Neural crest cell (in vitro differentiated cells): ENCODE measurements at regions not wholly inside any gene's neighbourhood (a gene's known extent, or its start where the extent isn't known, plus 50 kb on each side); places are given as distances from the start of the nearest gene placed in this dataset.

Experiments
- DNase-seq: peaks from one replicate; pipeline ENCODE4 v3.0.0; 2021; ENCODE audit warnings: low read depth, mixed read lengths, low spot score
- H3K27ac Mint-ChIP-seq: one replicate; pipeline ENCODE4 v1.8.0; 2021; ENCODE audit warnings: mild to moderate bottlenecking, mixed read lengths; ENCODE audit not compliant: unreplicated experiment
- H3K27me3 Mint-ChIP-seq: 2 replicates; pipeline ENCODE4 v1.8.0; 2021; ENCODE audit warnings: low read depth, mild to moderate bottlenecking, mixed read lengths
- H3K36me3 Mint-ChIP-seq: 2 replicates; pipeline ENCODE4 v1.8.0; 2021; ENCODE audit warnings: low read depth, mild to moderate bottlenecking, mixed read lengths
- H3K4me1 Mint-ChIP-seq: 2 replicates; pipeline ENCODE4 v1.8.0; 2021; ENCODE audit warnings: mixed read lengths
- H3K4me3 Mint-ChIP-seq: one replicate; pipeline ENCODE4 v1.8.0; 2021; ENCODE audit warnings: mild to moderate bottlenecking, mixed read lengths
- H3K9me3 Mint-ChIP-seq: 2 replicates; pipeline ENCODE4 v1.8.0; 2021; ENCODE audit warnings: mixed read lengths
- TF ChIP-seq, protein P1 (sequence below): fragments of 200-600 bp; sonication (generic); conservative IDR thresholded peaks from 2 replicates; pipeline ENCODE4 v1.5.0; 2021; ENCODE audit warnings: antibody characterized with exemption, mild to moderate bottlenecking

DNA sequence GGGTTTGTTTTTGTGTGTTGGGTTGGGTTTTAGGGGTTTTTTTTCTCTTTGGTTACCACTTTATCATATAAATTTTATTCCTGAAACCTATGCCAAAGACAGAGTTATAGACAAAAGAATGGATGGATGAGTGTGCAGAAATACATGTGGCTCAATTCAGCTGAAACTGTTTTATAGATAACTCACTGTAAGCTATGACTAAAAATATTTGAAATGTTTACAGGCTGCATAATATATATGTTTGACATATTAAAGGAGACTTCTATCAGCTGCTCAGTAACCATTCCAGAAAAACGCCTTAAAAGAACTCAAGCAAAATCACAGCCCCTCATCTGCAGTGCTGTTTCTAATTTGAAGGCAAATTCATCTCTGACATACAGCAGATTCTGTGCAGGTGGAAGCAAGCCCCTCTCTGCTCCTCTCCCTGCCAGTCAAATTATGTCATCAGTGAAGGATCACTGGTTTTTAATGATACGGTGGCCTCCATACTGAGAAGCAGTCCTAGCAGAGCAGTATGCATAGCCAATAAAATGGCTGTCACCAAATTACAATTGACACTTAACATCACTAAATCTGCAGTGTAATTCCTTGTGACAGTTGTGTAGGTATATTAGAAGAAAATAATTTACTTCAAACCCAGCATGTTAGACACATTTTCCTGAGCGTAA is 301.6 kb downstream of the NR2F1-AS1 start:
- peaks cover 37% of the 10 kb centered on the region for H3K4me1 Mint-ChIP-seq
- H3K27me3 Mint-ChIP-seq, result no peaks in the 10 kb centered on the region
- TF ChIP-seq, protein P1, sequence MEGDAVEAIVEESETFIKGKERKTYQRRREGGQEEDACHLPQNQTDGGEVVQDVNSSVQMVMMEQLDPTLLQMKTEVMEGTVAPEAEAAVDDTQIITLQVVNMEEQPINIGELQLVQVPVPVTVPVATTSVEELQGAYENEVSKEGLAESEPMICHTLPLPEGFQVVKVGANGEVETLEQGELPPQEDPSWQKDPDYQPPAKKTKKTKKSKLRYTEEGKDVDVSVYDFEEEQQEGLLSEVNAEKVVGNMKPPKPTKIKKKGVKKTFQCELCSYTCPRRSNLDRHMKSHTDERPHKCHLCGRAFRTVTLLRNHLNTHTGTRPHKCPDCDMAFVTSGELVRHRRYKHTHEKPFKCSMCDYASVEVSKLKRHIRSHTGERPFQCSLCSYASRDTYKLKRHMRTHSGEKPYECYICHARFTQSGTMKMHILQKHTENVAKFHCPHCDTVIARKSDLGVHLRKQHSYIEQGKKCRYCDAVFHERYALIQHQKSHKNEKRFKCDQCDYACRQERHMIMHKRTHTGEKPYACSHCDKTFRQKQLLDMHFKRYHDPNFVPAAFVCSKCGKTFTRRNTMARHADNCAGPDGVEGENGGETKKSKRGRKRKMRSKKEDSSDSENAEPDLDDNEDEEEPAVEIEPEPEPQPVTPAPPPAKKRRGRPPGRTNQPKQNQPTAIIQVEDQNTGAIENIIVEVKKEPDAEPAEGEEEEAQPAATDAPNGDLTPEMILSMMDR, result no peak
- H3K27ac Mint-ChIP-seq, result no peak overlapping the region
- no peak overlapping the region for H3K4me3 Mint-ChIP-seq
- no peaks in the 10 kb centered on the region for H3K9me3 Mint-ChIP-seq
- no peak for DNase-seq
- no peaks in the 10 kb centered on the region for H3K36me3 Mint-ChIP-seq

DNA sequence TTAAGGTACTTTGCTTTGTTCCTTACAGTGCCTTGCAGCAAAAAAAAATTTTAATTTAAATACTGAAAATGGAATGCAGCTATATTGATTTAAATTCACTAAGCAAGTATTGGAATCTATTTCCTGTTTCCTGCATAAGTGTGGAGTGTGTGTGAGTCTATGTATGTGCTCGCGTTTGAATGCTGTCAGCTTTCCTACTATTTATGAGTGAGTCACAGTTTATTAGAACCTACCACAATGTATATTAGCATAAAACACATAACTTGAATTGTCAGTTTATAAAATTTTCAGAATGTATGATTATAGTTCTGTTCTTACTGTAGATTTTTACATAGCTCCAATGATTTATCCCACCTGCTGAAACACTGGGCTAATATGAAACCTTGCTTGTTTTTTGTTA is 302.1 kb downstream of the NR2F1-AS1 start:
- Mint-ChIP-seq H3K27me3 (no peaks in the 10 kb centered on the region), H3K4me1 (peaks cover 37% of the 10 kb centered on the region), H3K9me3 (no peaks in the 10 kb centered on the region), H3K36me3 (no peaks in the 10 kb centered on the region), H3K4me3 (no peak overlapping the region), H3K27ac (no peak overlapping the region)
- TF ChIP-seq, protein P1, result no peak
- DNase-seq, result no peak

DNA sequence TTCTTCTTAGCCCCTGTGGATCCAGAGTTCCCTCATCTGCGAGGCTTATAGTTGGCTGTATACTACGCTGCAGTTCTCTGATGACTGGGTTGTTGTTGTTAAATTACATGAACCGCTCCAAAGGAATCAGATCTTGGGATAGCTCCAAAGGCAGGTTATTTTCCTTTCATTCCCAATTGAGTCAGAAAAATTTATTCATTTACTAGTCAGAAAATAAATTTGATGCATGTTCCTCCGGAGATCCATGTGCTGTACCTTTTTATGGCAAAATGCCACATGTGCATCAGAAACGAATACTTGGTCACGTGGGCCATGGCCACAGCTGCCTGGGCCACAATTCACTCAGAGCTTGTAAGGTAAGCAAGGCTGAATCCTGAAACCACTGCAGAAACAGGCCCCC is 304.0 kb downstream of the NR2F1-AS1 start:
- TF ChIP-seq, protein P1, result no peak
- DNase-seq, result no peak
- Mint-ChIP-seq H3K36me3 (no peaks in the 10 kb centered on the region), H3K27me3 (no peaks in the 10 kb centered on the region), H3K27ac (no peak overlapping the region), H3K4me1 (peaks cover 30% of the 10 kb centered on the region), H3K9me3 (no peaks in the 10 kb centered on the region), H3K4me3 (no peak overlapping the region)

DNA sequence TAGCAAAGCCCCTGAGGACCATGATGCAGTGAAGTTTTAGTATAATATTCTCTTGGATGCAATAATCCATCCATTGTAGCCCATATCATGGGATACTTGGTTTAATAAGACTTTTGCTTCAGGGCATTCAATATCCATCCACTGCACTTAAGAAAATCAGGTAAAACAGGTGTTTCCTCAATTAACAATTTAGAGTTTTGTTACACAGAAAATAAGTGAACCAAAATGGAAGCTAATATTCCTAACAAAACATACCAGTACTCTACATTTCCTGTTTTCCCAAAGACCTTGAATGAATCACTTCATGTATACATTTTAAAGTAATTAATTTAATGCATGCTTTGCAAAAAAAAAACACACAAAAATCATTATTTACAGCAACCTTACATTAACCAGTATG is 305.6 kb downstream of the NR2F1-AS1 start:
- peaks cover 19% of the 10 kb centered on the region for H3K4me1 Mint-ChIP-seq
- no peak overlapping the region for H3K27ac Mint-ChIP-seq
- no peaks in the 10 kb centered on the region for H3K27me3 Mint-ChIP-seq
- H3K4me3 Mint-ChIP-seq, result no peak overlapping the region
- TF ChIP-seq, protein P1, result no peak
- H3K36me3 Mint-ChIP-seq, result no peaks in the 10 kb centered on the region
- DNase-seq, result no peak
- no peaks in the 10 kb centered on the region for H3K9me3 Mint-ChIP-seq

DNA sequence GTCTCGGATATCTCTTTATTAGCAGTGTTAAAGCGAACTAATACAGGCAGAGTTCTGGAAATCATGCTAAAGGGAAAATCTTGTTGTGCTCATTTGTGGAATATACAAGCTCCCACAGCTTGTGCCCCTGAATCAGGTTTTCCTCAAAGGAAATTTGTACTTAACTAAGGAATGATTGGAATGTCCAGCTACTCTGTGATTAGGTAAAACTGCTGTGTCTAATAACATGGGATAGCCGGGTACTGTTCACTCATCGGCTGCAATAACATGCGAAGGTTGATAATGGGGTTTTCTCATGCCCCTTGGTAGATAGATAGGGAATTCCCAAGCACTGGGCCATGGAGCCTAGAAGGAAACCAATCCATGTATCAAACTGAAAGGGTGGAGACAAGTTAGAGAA is 306.7 kb downstream of the NR2F1-AS1 start:
- TF ChIP-seq, protein P1, result no peak
- Mint-ChIP-seq H3K27me3 (no peaks in the 10 kb centered on the region), H3K36me3 (no peaks in the 10 kb centered on the region), H3K4me1 (peaks cover 10% of the 10 kb centered on the region), H3K4me3 (no peak overlapping the region), H3K27ac (no peak overlapping the region), H3K9me3 (no peaks in the 10 kb centered on the region)
- DNase-seq, result no peak
